K562 (cell line): ENCODE measurements at regions not wholly inside any gene's neighbourhood (a gene's known extent, or its start where the extent isn't known, plus 50 kb on each side); places are given as distances from the start of the nearest gene placed in this dataset.

ENCODE experiments used
- ATAC-seq: fragments of 200-7000 bp; cut with Tn5 transposase; 3 replicates; pipeline ENCODE4 v1.9.1; 2020; ENCODE audit warnings: moderate library complexity
- BruUV-seq: library from RNA; stranded (reverse); fragments of 400-500 nt; replicated peaks from 2 replicates; lab custom pipeline; 2021; lab: Mats Ljungman, UMichigan
- CTCF ChIA-PET: fragments of 300-600 bp; formaldehyde crosslinking; extraction: SDS; loops from one replicate; lab custom pipeline; 2021; ENCODE audit warnings: low intra/inter-chr PET ratio; lab: Yijun Ruan, JAX
- POLR2A ChIA-PET: fragments of 300-600, 350-650 bp; sonication (Branson Sonifier 250); formaldehyde crosslinking; extraction: SDS; loops from one replicate; lab custom pipeline; 2021; ENCODE audit warnings: antibody characterized with exemption, inconsistent platforms; lab: Yijun Ruan, JAX
- DNase-seq, 4 experiments: peaks; one replicate each; pipeline versions ENCODE4 v3.0.0 to v3.0.0-alpha.2; 2011 to 2018; ENCODE audit warnings: low spot score in 3 of 4, mixed read lengths in 3 of 4; ENCODE audit errors: extremely low read depth in 1 of 4
- FAIRE-seq: peaks from 2 replicates; lab custom pipeline; 2011; peaks lifted over from hg19 to GRCh38; lab: Jason Lieb, UNC
- H2AFZ ChIP-seq: 2 replicates; pipeline ENCODE4 v1.6.0; 2011; ENCODE audit warnings: low read depth, low read length, control low read depth, inconsistent platforms
- H3K27ac ChIP-seq: fragments of 200-600 bp; 3 replicates; pipeline ENCODE4 v1.8.0; 2011; ENCODE audit warnings: low read depth, mild to moderate bottlenecking, control low read depth, inconsistent platforms, low read length, moderate library complexity, mixed read lengths; ENCODE audit errors: extremely low read depth
- H3K27me3 ChIP-seq, 2 experiments: fragments of 300-600 bp in 1 of 2; 2 replicates in 1 of 2; 3 replicates in 1 of 2; pipeline versions ENCODE4 v1.6.0 to v1.8.0; 2011; ENCODE audit warnings: inconsistent platforms in 2 of 2, low read length in 2 of 2, mild to moderate bottlenecking in 1 of 2, mixed read lengths in 1 of 2, moderate library complexity in 1 of 2; ENCODE audit not compliant: control insufficient read depth in 2 of 2, insufficient read depth in 2 of 2
- H3K36me3 ChIP-seq: fragments of 300-600 bp; 3 replicates; pipeline ENCODE4 v1.8.0; 2011; ENCODE audit warnings: mild to moderate bottlenecking, low read length, inconsistent platforms; ENCODE audit not compliant: control insufficient read depth, insufficient read depth
- H3K4me1 ChIP-seq, 2 experiments: fragments of 200-600 bp in 1 of 2; replicated peaks in 1 of 2; 2 replicates in 1 of 2; 3 replicates in 1 of 2; pipeline versions ENCODE4 v1.5.1 to v1.8.0; 2011; ENCODE audit warnings: inconsistent platforms in 2 of 2, low read length in 2 of 2, mild to moderate bottlenecking in 1 of 2, mixed read lengths in 1 of 2, moderate library complexity in 1 of 2; ENCODE audit not compliant: control insufficient read depth in 2 of 2, insufficient read depth in 2 of 2
- H3K4me2 ChIP-seq: 2 replicates; pipeline ENCODE4 v1.6.1; 2011; ENCODE audit warnings: low read length, control low read depth, inconsistent platforms, mixed read lengths; ENCODE audit not compliant: insufficient read depth
- H3K4me3 ChIP-seq: fragments of 200-600 bp; sonication (generic), shearing (Covaris generic); 2 replicates; pipeline ENCODE4 v1.5.1; 2016; ENCODE audit warnings: control low read depth, inconsistent platforms
- H3K79me2 ChIP-seq: fragments of 200-600 bp; 3 replicates; pipeline ENCODE4 v1.8.0; 2011; ENCODE audit warnings: low read length, inconsistent platforms; ENCODE audit not compliant: control insufficient read depth, insufficient read depth
- H3K9ac ChIP-seq, 2 experiments: 2 replicates each; pipeline versions ENCODE4 v1.6.0 to v1.6.1; 2011; ENCODE audit warnings: low read depth in 2 of 2, low read length in 2 of 2, control low read depth in 1 of 2, inconsistent platforms in 1 of 2, mild to moderate bottlenecking in 1 of 2, mixed read lengths in 1 of 2; ENCODE audit not compliant: insufficient read depth in 1 of 2
- H3K9me1 ChIP-seq: one replicate; pipeline ENCODE4 v1.6.0; 2011; ENCODE audit warnings: inconsistent platforms, mild to moderate bottlenecking, low read length, moderate library complexity; ENCODE audit not compliant: control insufficient read depth, insufficient read depth
- H3K9me3 ChIP-seq: replicated peaks from 2 replicates; pipeline ENCODE4 v1.5.1; 2011; ENCODE audit warnings: low read depth, low read length, inconsistent platforms; ENCODE audit not compliant: control insufficient read depth, insufficient read depth
- H4K20me1 ChIP-seq: replicated peaks from 2 replicates; pipeline ENCODE4 v1.6.1; 2011; ENCODE audit warnings: low read length, inconsistent platforms, mixed read lengths; ENCODE audit not compliant: control insufficient read depth, insufficient read depth
- CBX8 ChIP-seq: fragments of 200-600 bp; sonication (generic); IDR thresholded peaks from 2 replicates; pipeline ENCODE4 v1.6.1; 2012; ENCODE audit warnings: borderline replicate concordance, mixed run types, low read depth, mild to moderate bottlenecking, moderate library complexity, mixed read lengths, low read length, control low read depth, inconsistent platforms; ENCODE audit not compliant: poor library complexity, severe bottlenecking; ENCODE audit errors: extremely low read depth
- CCNT2 ChIP-seq: IDR thresholded peaks from 2 replicates; pipeline ENCODE4 v1.6.1; 2011; ENCODE audit warnings: borderline replicate concordance, low read depth, mild to moderate bottlenecking, moderate library complexity, mixed read lengths, low read length; ENCODE audit not compliant: insufficient read length; ENCODE audit errors: extremely low read depth
- DACH1 ChIP-seq: fragments of 450-650 bp; IDR thresholded peaks from 2 replicates; pipeline ENCODE4 v1.6.1; 2018; ENCODE audit not compliant: partially characterized antibody
- EHMT2 ChIP-seq: fragments of 450-650 bp; IDR thresholded peaks from 2 replicates; pipeline ENCODE4 v1.6.1; 2018; ENCODE audit warnings: antibody characterized with exemption
- FOXJ3 ChIP-seq: sonication (generic); formaldehyde crosslinking; IDR thresholded peaks from 2 replicates; pipeline ENCODE4 v1.4.0; 2020; ENCODE audit warnings: mild to moderate bottlenecking, missing genetic modification reagents
- FOXM1 ChIP-seq, 2 experiments: fragments of 450-650 bp in 1 of 2; sonication (generic) in 1 of 2; formaldehyde crosslinking in 1 of 2; IDR thresholded peaks; 2 replicates each; pipeline versions ENCODE4 v1.6.1 to v1.9.0; 2017 to 2022; ENCODE audit warnings: low read depth in 2 of 2, mild to moderate bottlenecking in 2 of 2, missing genetic modification reagents in 1 of 2, moderate library complexity in 1 of 2
- KLF6 ChIP-seq: fragments of 250-450 bp; sonication (Bioruptor Pico); IDR thresholded peaks from 2 replicates; pipeline ENCODE4 v1.4.0; 2020; ENCODE audit warnings: mild to moderate bottlenecking, moderate library complexity, borderline replicate concordance
- PHTF2 ChIP-seq: fragments of 250-450 bp; sonication (Bioruptor Pico); IDR thresholded peaks from 2 replicates; pipeline ENCODE4 v1.5.0; 2021; ENCODE audit warnings: mild to moderate bottlenecking
- PTBP1 ChIP-seq: fragments of 200-400 bp; formaldehyde crosslinking; IDR thresholded peaks from 2 replicates; pipeline ENCODE4 v1.6.1; 2017; ENCODE audit warnings: low read depth, low read length
- TOE1 ChIP-seq, 2 experiments: fragments of 450-650 bp in 1 of 2; sonication (generic) in 1 of 2; formaldehyde crosslinking in 1 of 2; IDR thresholded peaks; 2 replicates each; pipeline versions ENCODE4 v1.7.1 to v1.8.0; 2016 to 2022; ENCODE audit warnings: borderline replicate concordance in 2 of 2, mild to moderate bottlenecking in 2 of 2, antibody characterized with exemption in 1 of 2, inconsistent platforms in 1 of 2, low read depth in 1 of 2, missing genetic modification reagents in 1 of 2, moderate library complexity in 1 of 2
- WGBS: fragments of 100-300 bp; shearing (Covaris generic); methylation state at CpG from one replicate; pipeline ENCODE4 v1.1.6; 2016; ENCODE audit warnings: low coverage, mixed read lengths; ENCODE audit not compliant: insufficient coverage; ENCODE audit errors: missing lambda C conversion rate; 5-methylcytosine and 5-hydroxymethylcytosine counted together
- in situ Hi-C: fragments of 300-500 bp; cut with MboI; formaldehyde crosslinking; loops from 4 replicates; pipeline ENCODE4 v1.15.0; 2018; ENCODE audit warnings: inconsistent platforms, mixed read lengths
- intact Hi-C: fragments of 100-400 bp; cut with micrococcal nuclease; formaldehyde crosslinking; loops from 2 replicates; pipeline ENCODE4 v1.14.2; 2022
- TF ChIP-seq, protein P1 (sequence below): fragments of 250-450 bp; sonication (Bioruptor Pico); IDR thresholded peaks from 2 replicates; pipeline ENCODE4 v1.5.0; 2020; ENCODE audit warnings: mild to moderate bottlenecking, borderline replicate concordance
- TF ChIP-seq, protein P2 (sequence below), 2 experiments: fragments of 200-800 bp in 1 of 2; sonication (Bioruptor generic) in 1 of 2; sonication (generic) in 1 of 2; formaldehyde crosslinking in 1 of 2; IDR thresholded peaks in 1 of 2; conservative IDR thresholded peaks in 1 of 2; 2 replicates each; pipeline versions ENCODE4 v1.5.0 to v1.6.1; 2016 to 2020; ENCODE audit warnings: missing compliant biosample characterization in 1 of 2, missing genetic modification characterization in 1 of 2, missing genetic modification reagents in 1 of 2

DNA sequence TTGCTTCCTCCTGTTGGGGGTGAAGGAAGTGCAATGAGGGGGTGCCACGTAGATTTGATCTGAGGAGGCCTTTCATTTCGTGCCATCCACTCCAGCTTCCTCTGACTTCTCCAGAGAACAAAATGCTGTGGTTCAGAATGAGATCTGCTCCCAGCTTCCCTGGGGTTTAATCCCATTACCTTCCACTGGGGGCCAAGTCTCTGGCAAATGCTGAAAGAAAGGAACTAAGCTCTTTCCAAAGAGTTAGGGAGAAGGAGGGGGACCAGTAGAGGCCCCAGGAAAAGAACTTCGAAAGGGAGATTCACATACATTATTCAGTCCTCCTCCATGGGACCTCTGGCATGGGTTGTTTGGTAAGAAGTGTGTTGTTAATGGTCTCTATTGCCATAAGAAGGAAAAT lies 727.0 kb downstream of the TYW1 start:
- ATAC-seq: no peak
- Histone ChIP-seq H3K4me3 (no peak overlapping the region), H3K27ac (no peak overlapping the region), H3K9me1 (no peaks in the 10 kb centered on the region), H3K4me2 (no peak overlapping the region), H3K9ac (no peak overlapping the region), H2AFZ (no peak overlapping the region), H3K4me1 (no peaks in the 10 kb centered on the region)
- in situ Hi-C loops: no loop called here
- no peak for TF ChIP-seq CCNT2
- TF ChIP-seq PTBP1: no peak
- TF ChIP-seq EHMT2: no peak
- TF ChIP-seq CBX8: no peak
- TF ChIP-seq, protein P1, sequence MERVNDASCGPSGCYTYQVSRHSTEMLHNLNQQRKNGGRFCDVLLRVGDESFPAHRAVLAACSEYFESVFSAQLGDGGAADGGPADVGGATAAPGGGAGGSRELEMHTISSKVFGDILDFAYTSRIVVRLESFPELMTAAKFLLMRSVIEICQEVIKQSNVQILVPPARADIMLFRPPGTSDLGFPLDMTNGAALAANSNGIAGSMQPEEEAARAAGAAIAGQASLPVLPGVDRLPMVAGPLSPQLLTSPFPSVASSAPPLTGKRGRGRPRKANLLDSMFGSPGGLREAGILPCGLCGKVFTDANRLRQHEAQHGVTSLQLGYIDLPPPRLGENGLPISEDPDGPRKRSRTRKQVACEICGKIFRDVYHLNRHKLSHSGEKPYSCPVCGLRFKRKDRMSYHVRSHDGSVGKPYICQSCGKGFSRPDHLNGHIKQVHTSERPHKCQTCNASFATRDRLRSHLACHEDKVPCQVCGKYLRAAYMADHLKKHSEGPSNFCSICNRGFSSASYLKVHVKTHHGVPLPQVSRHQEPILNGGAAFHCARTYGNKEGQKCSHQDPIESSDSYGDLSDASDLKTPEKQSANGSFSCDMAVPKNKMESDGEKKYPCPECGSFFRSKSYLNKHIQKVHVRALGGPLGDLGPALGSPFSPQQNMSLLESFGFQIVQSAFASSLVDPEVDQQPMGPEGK (CRISPR knock-in tag): no peak
- no peak for TF ChIP-seq FOXJ3 (CRISPR knock-in tag)
- no peak for TF ChIP-seq DACH1
- TF ChIP-seq, protein P2, sequence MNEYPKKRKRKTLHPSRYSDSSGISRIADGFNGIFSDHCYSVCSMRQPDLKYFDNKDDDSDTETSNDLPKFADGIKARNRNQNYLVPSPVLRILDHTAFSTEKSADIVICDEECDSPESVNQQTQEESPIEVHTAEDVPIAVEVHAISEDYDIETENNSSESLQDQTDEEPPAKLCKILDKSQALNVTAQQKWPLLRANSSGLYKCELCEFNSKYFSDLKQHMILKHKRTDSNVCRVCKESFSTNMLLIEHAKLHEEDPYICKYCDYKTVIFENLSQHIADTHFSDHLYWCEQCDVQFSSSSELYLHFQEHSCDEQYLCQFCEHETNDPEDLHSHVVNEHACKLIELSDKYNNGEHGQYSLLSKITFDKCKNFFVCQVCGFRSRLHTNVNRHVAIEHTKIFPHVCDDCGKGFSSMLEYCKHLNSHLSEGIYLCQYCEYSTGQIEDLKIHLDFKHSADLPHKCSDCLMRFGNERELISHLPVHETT (CRISPR knock-in tag; conservative IDR thresholded peaks at IDR 0.05 in 1 of 2, IDR thresholded peaks at IDR 0.05 in 1 of 2): no peak
- TF ChIP-seq TOE1 (IDR thresholded peaks at IDR 0.05; ENCODE audit: borderline replicate concordance): no peak
- no peak for TF ChIP-seq TOE1 (CRISPR knock-in tag; IDR thresholded peaks at IDR 0.05; ENCODE audit: borderline replicate concordance, low read depth)
- TF ChIP-seq KLF6: no peak
- no peak for TF ChIP-seq PHTF2 (CRISPR knock-in tag)
- no peak for TF ChIP-seq FOXM1 (IDR thresholded peaks at IDR 0.05; ENCODE audit: low read depth)
- no peak for TF ChIP-seq FOXM1 (CRISPR knock-in tag; IDR thresholded peaks at IDR 0.05; ENCODE audit: low read depth)
- TF ChIP-seq, all 486 proteins: peak for 0
- no peak for FAIRE-seq
- WGBS: 0% methylated on average over 3 of the region's 3 CpGs
- Histone ChIP-seq H4K20me1 (no peaks in the 10 kb centered on the region), H3K79me2 (no peaks in the 10 kb centered on the region), H3K9me3 (no peaks in the 10 kb centered on the region), H3K36me3 (no peaks in the 10 kb centered on the region), H3K27me3 (no peaks in the 10 kb centered on the region)
- CTCF ChIA-PET: no interaction called here
- BruUV-seq: no TSS peak
- no peak for DNase-seq
- intact Hi-C loops: no loop called here
- POLR2A ChIA-PET: no interaction called here
